ENCODE measurements at regions not wholly inside any gene's neighbourhood (a gene's known extent, or its start where the extent isn't known, plus 50 kb on each side); places are given as distances from the start of the nearest gene placed in this dataset.

DNA sequence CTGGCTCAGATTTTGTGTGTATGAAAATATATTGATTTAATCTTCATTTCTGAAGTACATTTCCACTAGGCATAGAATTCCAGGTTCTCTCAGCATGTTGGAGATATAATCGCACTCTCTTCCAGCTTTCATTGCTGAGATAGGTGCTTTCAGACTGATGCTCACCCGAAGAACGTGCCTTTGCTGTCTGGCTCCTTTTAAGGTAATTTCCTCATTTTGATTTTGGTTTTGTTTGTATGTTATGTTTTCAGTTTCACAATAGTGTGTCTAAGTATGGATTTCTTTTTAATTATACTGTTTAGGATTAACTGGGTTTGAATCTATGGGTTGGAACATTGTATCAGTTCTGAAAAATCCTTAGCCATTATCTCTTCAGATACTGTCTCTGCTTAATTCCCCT is 132.0 kb upstream of the NFIB start:
- Mint-ChIP-seq H3K4me3 (no peak overlapping the region), H3K27ac (no peak overlapping the region), H3K27me3 (ENCODE audit: insufficient read depth, low read depth, poor library complexity) (no peaks in the 10 kb centered on the region), H3K4me1 (peaks cover 3% of the 10 kb centered on the region), H3K9me3 (no peaks in the 10 kb centered on the region), H3K36me3 (ENCODE audit: low read depth) (no peaks in the 10 kb centered on the region)
- H3F3A ChIP-seq (replicated peaks; ENCODE audit: low read depth) = no peaks in the 10 kb centered on the region
- H3K79me2 ChIP-seq (replicated peaks; ENCODE audit: insufficient read depth) = no peaks in the 10 kb centered on the region
- ATAC-seq (no peak), DNase-seq (ENCODE audit: low spot score) (no peak)
- H3K4me3 ChIP-seq = no peak overlapping the region
- no peaks in the 10 kb centered on the region for H3K4me1 ChIP-seq (ENCODE audit: insufficient read depth)
- no peaks in the 10 kb centered on the region for H3K9me2 ChIP-seq (ENCODE audit: insufficient read depth)
- no peaks in the 10 kb centered on the region for H4K20me1 ChIP-seq (replicated peaks; ENCODE audit: insufficient read depth)
- H2AFZ ChIP-seq = no peak overlapping the region
- no peaks in the 10 kb centered on the region for H3K27me3 ChIP-seq (ENCODE audit: insufficient read depth)
- H3K27ac ChIP-seq (ENCODE audit: low read depth) = no peak overlapping the region
- no peak overlapping the region for H3K4me2 ChIP-seq
- H3K36me3 ChIP-seq (ENCODE audit: insufficient read depth) = no peaks in the 10 kb centered on the region
- TF ChIP-seq EZH2 (IDR thresholded peaks at IDR 0.05; ENCODE audit: low read depth, unreplicated experiment) (no peak), NANOG (IDR thresholded peaks at IDR 0.05; ENCODE audit: borderline replicate concordance) (no peak), CREB1 (CRISPR knock-in tag; IDR thresholded peaks at IDR 0.05; ENCODE audit: low read depth) (no peak)
- TF ChIP-seq, protein P1, sequence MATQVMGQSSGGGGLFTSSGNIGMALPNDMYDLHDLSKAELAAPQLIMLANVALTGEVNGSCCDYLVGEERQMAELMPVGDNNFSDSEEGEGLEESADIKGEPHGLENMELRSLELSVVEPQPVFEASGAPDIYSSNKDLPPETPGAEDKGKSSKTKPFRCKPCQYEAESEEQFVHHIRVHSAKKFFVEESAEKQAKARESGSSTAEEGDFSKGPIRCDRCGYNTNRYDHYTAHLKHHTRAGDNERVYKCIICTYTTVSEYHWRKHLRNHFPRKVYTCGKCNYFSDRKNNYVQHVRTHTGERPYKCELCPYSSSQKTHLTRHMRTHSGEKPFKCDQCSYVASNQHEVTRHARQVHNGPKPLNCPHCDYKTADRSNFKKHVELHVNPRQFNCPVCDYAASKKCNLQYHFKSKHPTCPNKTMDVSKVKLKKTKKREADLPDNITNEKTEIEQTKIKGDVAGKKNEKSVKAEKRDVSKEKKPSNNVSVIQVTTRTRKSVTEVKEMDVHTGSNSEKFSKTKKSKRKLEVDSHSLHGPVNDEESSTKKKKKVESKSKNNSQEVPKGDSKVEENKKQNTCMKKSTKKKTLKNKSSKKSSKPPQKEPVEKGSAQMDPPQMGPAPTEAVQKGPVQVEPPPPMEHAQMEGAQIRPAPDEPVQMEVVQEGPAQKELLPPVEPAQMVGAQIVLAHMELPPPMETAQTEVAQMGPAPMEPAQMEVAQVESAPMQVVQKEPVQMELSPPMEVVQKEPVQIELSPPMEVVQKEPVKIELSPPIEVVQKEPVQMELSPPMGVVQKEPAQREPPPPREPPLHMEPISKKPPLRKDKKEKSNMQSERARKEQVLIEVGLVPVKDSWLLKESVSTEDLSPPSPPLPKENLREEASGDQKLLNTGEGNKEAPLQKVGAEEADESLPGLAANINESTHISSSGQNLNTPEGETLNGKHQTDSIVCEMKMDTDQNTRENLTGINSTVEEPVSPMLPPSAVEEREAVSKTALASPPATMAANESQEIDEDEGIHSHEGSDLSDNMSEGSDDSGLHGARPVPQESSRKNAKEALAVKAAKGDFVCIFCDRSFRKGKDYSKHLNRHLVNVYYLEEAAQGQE (IDR thresholded peaks at IDR 0.05; ENCODE audit: unreplicated experiment) = no peak

DNA sequence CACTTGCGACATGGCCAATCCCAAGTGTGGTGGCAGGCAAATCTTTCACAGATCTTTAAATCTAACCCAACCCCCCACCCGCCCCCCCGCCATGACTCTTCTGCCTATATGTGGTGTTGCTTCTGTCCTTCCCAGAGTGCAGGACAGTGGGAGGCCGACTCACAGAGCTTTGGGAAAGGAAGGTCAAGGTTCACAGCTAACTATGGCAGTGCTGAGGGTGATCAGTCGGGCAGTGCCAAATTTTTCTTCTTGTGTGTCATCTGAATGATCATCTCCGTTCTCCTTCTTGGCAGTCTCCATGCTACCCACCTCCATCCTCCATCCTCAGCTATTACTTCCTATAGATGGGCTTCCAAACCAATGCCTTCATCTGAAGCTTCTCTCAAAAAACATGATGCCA is 129.0 kb upstream of the NFIB start:
- Mint-ChIP-seq H3K9me3 (no peaks in the 10 kb centered on the region), H3K4me3 (no peak overlapping the region), H3K36me3 (ENCODE audit: low read depth) (no peaks in the 10 kb centered on the region), H3K4me1 (peaks cover 3% of the 10 kb centered on the region; the same call in 2 of the 3 replicates), H3K27ac (no peak overlapping the region), H3K27me3 (ENCODE audit: insufficient read depth, low read depth, poor library complexity) (no peaks in the 10 kb centered on the region)
- no peak overlapping the region for H3K27ac ChIP-seq (ENCODE audit: low read depth)
- no peaks in the 10 kb centered on the region for H3F3A ChIP-seq (replicated peaks; ENCODE audit: low read depth)
- DNase-seq (ENCODE audit: low spot score) (no peak), ATAC-seq (no peak)
- TF ChIP-seq EZH2 (IDR thresholded peaks at IDR 0.05; ENCODE audit: low read depth, unreplicated experiment) (no peak), EZH2phosphoT487 (IDR thresholded peaks at IDR 0.05; ENCODE audit: unreplicated experiment) (no peak), NANOG (IDR thresholded peaks at IDR 0.05; ENCODE audit: borderline replicate concordance) (no peak), STAT1 (IDR thresholded peaks at IDR 0.05; ENCODE audit: unreplicated experiment) (no peak), POLR2AphosphoS5 (IDR thresholded peaks at IDR 0.05; ENCODE audit: low read depth) (no peak), CREB1 (CRISPR knock-in tag; IDR thresholded peaks at IDR 0.05; ENCODE audit: low read depth) (no peak), ZNF331 (CRISPR knock-in tag; IDR thresholded peaks at IDR 0.05; ENCODE audit: low read depth) (no peak), JUNB (IDR thresholded peaks at IDR 0.05; ENCODE audit: unreplicated experiment) (no peak)
- TF ChIP-seq, protein P2, sequence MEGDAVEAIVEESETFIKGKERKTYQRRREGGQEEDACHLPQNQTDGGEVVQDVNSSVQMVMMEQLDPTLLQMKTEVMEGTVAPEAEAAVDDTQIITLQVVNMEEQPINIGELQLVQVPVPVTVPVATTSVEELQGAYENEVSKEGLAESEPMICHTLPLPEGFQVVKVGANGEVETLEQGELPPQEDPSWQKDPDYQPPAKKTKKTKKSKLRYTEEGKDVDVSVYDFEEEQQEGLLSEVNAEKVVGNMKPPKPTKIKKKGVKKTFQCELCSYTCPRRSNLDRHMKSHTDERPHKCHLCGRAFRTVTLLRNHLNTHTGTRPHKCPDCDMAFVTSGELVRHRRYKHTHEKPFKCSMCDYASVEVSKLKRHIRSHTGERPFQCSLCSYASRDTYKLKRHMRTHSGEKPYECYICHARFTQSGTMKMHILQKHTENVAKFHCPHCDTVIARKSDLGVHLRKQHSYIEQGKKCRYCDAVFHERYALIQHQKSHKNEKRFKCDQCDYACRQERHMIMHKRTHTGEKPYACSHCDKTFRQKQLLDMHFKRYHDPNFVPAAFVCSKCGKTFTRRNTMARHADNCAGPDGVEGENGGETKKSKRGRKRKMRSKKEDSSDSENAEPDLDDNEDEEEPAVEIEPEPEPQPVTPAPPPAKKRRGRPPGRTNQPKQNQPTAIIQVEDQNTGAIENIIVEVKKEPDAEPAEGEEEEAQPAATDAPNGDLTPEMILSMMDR (conservative IDR thresholded peaks at IDR 0.05; ENCODE audit: low read depth in 2 of 2) = no peak
- TF ChIP-seq, protein P1 (IDR thresholded peaks at IDR 0.05; ENCODE audit: unreplicated experiment) = no peak
- TF ChIP-seq, protein P3, sequence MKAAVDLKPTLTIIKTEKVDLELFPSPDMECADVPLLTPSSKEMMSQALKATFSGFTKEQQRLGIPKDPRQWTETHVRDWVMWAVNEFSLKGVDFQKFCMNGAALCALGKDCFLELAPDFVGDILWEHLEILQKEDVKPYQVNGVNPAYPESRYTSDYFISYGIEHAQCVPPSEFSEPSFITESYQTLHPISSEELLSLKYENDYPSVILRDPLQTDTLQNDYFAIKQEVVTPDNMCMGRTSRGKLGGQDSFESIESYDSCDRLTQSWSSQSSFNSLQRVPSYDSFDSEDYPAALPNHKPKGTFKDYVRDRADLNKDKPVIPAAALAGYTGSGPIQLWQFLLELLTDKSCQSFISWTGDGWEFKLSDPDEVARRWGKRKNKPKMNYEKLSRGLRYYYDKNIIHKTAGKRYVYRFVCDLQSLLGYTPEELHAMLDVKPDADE (IDR thresholded peaks at IDR 0.05) = no peak
- H3K27me3 ChIP-seq (ENCODE audit: insufficient read depth) = no peaks in the 10 kb centered on the region
- H3K79me2 ChIP-seq (replicated peaks; ENCODE audit: insufficient read depth) = no peaks in the 10 kb centered on the region
- H3K36me3 ChIP-seq (ENCODE audit: insufficient read depth) = no peaks in the 10 kb centered on the region
- no peaks in the 10 kb centered on the region for H3K4me1 ChIP-seq (ENCODE audit: insufficient read depth)
- H2AFZ ChIP-seq = no peak overlapping the region
- H4K20me1 ChIP-seq (replicated peaks; ENCODE audit: insufficient read depth) = no peaks in the 10 kb centered on the region
- H3K4me2 ChIP-seq = no peak overlapping the region
- no peak overlapping the region for H3K4me3 ChIP-seq
- H3K9me2 ChIP-seq (ENCODE audit: insufficient read depth) = no peaks in the 10 kb centered on the region
